GM12878 (cell line): ENCODE measurements at regions not wholly inside any gene's neighbourhood (a gene's known extent, or its start where the extent isn't known, plus 50 kb on each side); places are given as distances from the start of the nearest gene placed in this dataset.

ENCODE experiments used
- ATAC-seq: fragments of 200-7000 bp; cut with Tn5 transposase; 3 replicates; pipeline ENCODE4 v1.9.1; 2020; ENCODE audit warnings: mild to moderate bottlenecking, moderate library complexity
- BruUV-seq: library from RNA; stranded (reverse); fragments of 400-500 nt; replicated peaks from 2 replicates; lab custom pipeline; 2021; lab: Mats Ljungman, UMichigan
- CTCF ChIA-PET: fragments of 300-600 bp; sonication (Branson Sonifier 250); formaldehyde crosslinking; extraction: SDS; loops from one replicate; lab custom pipeline; 2021; ENCODE audit warnings: inconsistent platforms; lab: Yijun Ruan, JAX
- POLR2A ChIA-PET: fragments of 350-600 bp; formaldehyde crosslinking; extraction: SDS; loops from one replicate; lab custom pipeline; 2021; ENCODE audit warnings: inconsistent platforms; lab: Charles Lee
- RAD21 ChIA-PET: fragments of 300-600 bp; sonication (Branson Sonifier 250); formaldehyde crosslinking; loops from one replicate; lab custom pipeline; 2023; ENCODE audit warnings: antibody characterized with exemption; ENCODE audit not compliant: unreplicated experiment; lab: Charles Lee
- SMC1A ChIA-PET: fragments of 300-600 bp; sonication (Branson Sonifier 250); formaldehyde crosslinking; loops from one replicate; lab custom pipeline; 2023; ENCODE audit not compliant: unreplicated experiment, uncharacterized antibody; lab: Charles Lee
- DNase-seq: peaks from one replicate; pipeline ENCODE4 v3.0.0-alpha.2; 2011; ENCODE audit warnings: low read depth, low spot score
- FAIRE-seq: peaks from 3 replicates; lab custom pipeline; 2011; peaks lifted over from hg19 to GRCh38; lab: Jason Lieb, UNC
- H2AFZ ChIP-seq: 2 replicates; pipeline ENCODE4 v1.6.0; 2011; ENCODE audit warnings: low read depth, low read length, control low read depth; ENCODE audit not compliant: control insufficient read depth
- H3K27ac ChIP-seq: 2 replicates; pipeline ENCODE4 v1.5.1; 2011; ENCODE audit warnings: control low read depth; ENCODE audit not compliant: control insufficient read depth, insufficient read depth
- H3K27me3 ChIP-seq, 2 experiments: replicated peaks in 1 of 2; 2 replicates each; pipeline versions ENCODE4 v1.6.0 to v1.6.1; 2011; ENCODE audit warnings: low read length in 1 of 2; ENCODE audit not compliant: control insufficient read depth in 2 of 2, insufficient read depth in 2 of 2
- H3K36me3 ChIP-seq, 2 experiments: 2 replicates each; pipeline ENCODE4 v1.5.1; 2011; ENCODE audit warnings: low read length in 1 of 2; ENCODE audit not compliant: control insufficient read depth in 2 of 2, insufficient read depth in 2 of 2
- H3K4me1 ChIP-seq: 2 replicates; pipeline ENCODE4 v1.6.1; 2011; ENCODE audit warnings: mild to moderate bottlenecking, low read length, moderate library complexity, mixed read lengths; ENCODE audit not compliant: control insufficient read depth, insufficient read depth
- H3K4me2 ChIP-seq: 2 replicates; pipeline ENCODE4 v1.6.0; 2011; ENCODE audit warnings: control low read depth; ENCODE audit not compliant: control insufficient read depth, insufficient read depth
- H3K4me3 ChIP-seq: fragments of 200-600 bp; sonication (generic); 2 replicates; pipeline ENCODE4 v1.5.1; 2016
- H3K79me2 ChIP-seq: 2 replicates; pipeline ENCODE4 v1.6.0; 2011; ENCODE audit warnings: low read length; ENCODE audit not compliant: control insufficient read depth, insufficient read depth
- H3K9ac ChIP-seq: 2 replicates; pipeline ENCODE4 v1.8.0; 2011; ENCODE audit warnings: low read length, control low read depth, mixed read lengths; ENCODE audit not compliant: control insufficient read depth, insufficient read depth
- H3K9me3 ChIP-seq: replicated peaks from 3 replicates; pipeline ENCODE4 v1.5.1; 2011; ENCODE audit warnings: mild to moderate bottlenecking, low read length; ENCODE audit not compliant: control insufficient read depth, insufficient read depth
- H4K20me1 ChIP-seq: 2 replicates; pipeline ENCODE4 v1.6.0; 2011; ENCODE audit not compliant: control insufficient read depth, insufficient read depth
- CREM ChIP-seq: IDR thresholded peaks from 2 replicates; pipeline ENCODE4 v1.6.1; 2014; ENCODE audit warnings: antibody characterized with exemption, low read depth
- CTCF ChIP-seq, 3 experiments: IDR thresholded peaks in 2 of 3; conservative IDR thresholded peaks in 1 of 3; 2 replicates each; pipeline ENCODE4 v1.5.1; 2011; ENCODE audit warnings: low read depth in 3 of 3, low read length in 3 of 3, mild to moderate bottlenecking in 3 of 3, control low read depth in 2 of 3, moderate library complexity in 2 of 3, inconsistent platforms in 1 of 3, mixed read lengths in 1 of 3; ENCODE audit not compliant: control insufficient read depth in 2 of 3, insufficient read depth in 1 of 3; ENCODE audit errors: extremely low read depth in 1 of 3
- NFIC ChIP-seq: IDR thresholded peaks from 2 replicates; pipeline ENCODE4 v1.6.1; 2012; ENCODE audit warnings: low read depth, mild to moderate bottlenecking, inconsistent platforms, low read length, moderate library complexity
- NFYA ChIP-seq: IDR thresholded peaks from 2 replicates; pipeline ENCODE4 v1.6.1; 2011; ENCODE audit warnings: low read depth, mild to moderate bottlenecking, low read length, improper control_type of control experiment, borderline replicate concordance
- NR2C2 ChIP-seq: IDR thresholded peaks from 2 replicates; pipeline ENCODE4 v1.6.1; 2011; ENCODE audit warnings: borderline replicate concordance, low read depth; ENCODE audit not compliant: control insufficient read depth, insufficient read length
- PAX8 ChIP-seq: fragments of 450-650 bp; IDR thresholded peaks from 2 replicates; pipeline ENCODE4 v1.6.1; 2017; ENCODE audit warnings: mild to moderate bottlenecking, moderate library complexity
- RUNX3 ChIP-seq: IDR thresholded peaks from 2 replicates; pipeline ENCODE4 v1.6.1; 2012; ENCODE audit warnings: low read length, inconsistent platforms
- SMARCA5 ChIP-seq: fragments of 450-650 bp; IDR thresholded peaks from 2 replicates; pipeline ENCODE4 v1.6.1; 2017; ENCODE audit warnings: mild to moderate bottlenecking
- SMC3 ChIP-seq: IDR thresholded peaks from 2 replicates; pipeline ENCODE4 v1.6.1; 2011; ENCODE audit warnings: low read length, improper control_type of control experiment, borderline replicate concordance
- TAF1 ChIP-seq: IDR thresholded peaks from 2 replicates; pipeline ENCODE4 v1.6.1; 2011; ENCODE audit warnings: mild to moderate bottlenecking, low read depth, low read length, borderline replicate concordance
- YBX1 ChIP-seq: fragments of 450-650 bp; IDR thresholded peaks from 2 replicates; pipeline ENCODE4 v1.6.1; 2016; ENCODE audit warnings: antibody characterized with exemption
- ZBTB11 ChIP-seq: fragments of 450-650 bp; formaldehyde crosslinking; IDR thresholded peaks from 2 replicates; pipeline ENCODE4 v1.5.0; 2022; ENCODE audit warnings: mild to moderate bottlenecking, missing genetic modification characterization
- ZNF24 ChIP-seq: fragments of 450-650 bp; IDR thresholded peaks from 2 replicates; pipeline ENCODE4 v1.6.1; 2017; ENCODE audit warnings: antibody characterized with exemption, mild to moderate bottlenecking
- ZNF274 ChIP-seq: IDR thresholded peaks from one replicate; pipeline ENCODE4 v1.8.0; 2011; ENCODE audit not compliant: insufficient read length, insufficient read depth
- ZSCAN29 ChIP-seq: fragments of 450-650 bp; IDR thresholded peaks from 2 replicates; pipeline ENCODE4 v1.6.1; 2017; ENCODE audit warnings: mild to moderate bottlenecking, moderate library complexity
- WGBS: methylation state at CpG from one replicate; pipeline ENCODE4 v1.1.6; 2016; ENCODE audit warnings: low lambda C conversion rate; ENCODE audit not compliant: insufficient replicate concordance, insufficient coverage; ENCODE audit errors: missing lambda C conversion rate; 5-methylcytosine and 5-hydroxymethylcytosine counted together
- in situ Hi-C: fragments of 300-500 bp; cut with MboI; formaldehyde crosslinking; loops from 9 replicates; pipeline ENCODE4 v1.14.3; 2018; ENCODE audit warnings: mixed read lengths
- intact Hi-C: fragments of 100-400 bp; cut with micrococcal nuclease; formaldehyde crosslinking; loops from one replicate; pipeline ENCODE4 v1.14.2; 2022; ENCODE audit not compliant: unreplicated experiment

- TF ChIP-seq ZBTB11, result no peak
- 0 out of 2 replicates have a peak, but pooled peaks have one; percentile 11 for TF ChIP-seq RUNX3
Measured at GRCh38 chr2:9763356-9764152, 79.7 kb upstream of the TAF1B start (continued).

GRCh38 chr2:9764153-9764778 lies 79.0 kb upstream of the TAF1B start:
- ChIA-PET RAD21 (interaction anchor here (0.9 kb wide), 1 partner anchor 35 kb away, joined by 3 read pairs; no protein-coding TSS in a partner anchor), CTCF (no interaction called here), SMC1A (no interaction called here), POLR2A (interaction anchor here (0.6 kb wide), 1 partner anchor 366 kb away, joined by 3 read pairs; no protein-coding TSS in a partner anchor)
- Histone ChIP-seq H3K4me2 (no peak overlapping the region; the same call in 1 of the 2 replicates), H3K4me3 (no peak overlapping the region), H4K20me1 (no peaks in the 10 kb centered on the region), H3K9me3 (no peaks in the 10 kb centered on the region), H3K27me3 (no peaks in the 10 kb centered on the region; a peak in 1 of 4 replicates), H3K36me3 (no peaks in the 10 kb centered on the region), H2AFZ (no peak overlapping the region), H3K9ac (no peak overlapping the region), H3K4me1 (peaks cover 15% of the 10 kb centered on the region), H3K79me2 (no peaks in the 10 kb centered on the region), H3K27ac (no peak overlapping the region)
- intact Hi-C loops (no loop called here), in situ Hi-C loops (no loop called here)
- DNase-seq, result no peak
- 22% methylated on average over 7 of the region's 7 CpGs for WGBS
- no TSS peak for BruUV-seq
- FAIRE-seq, result peak; percentile 18
- ATAC-seq, result no peak
- no peak for TF ChIP-seq TAF1
- no peak for TF ChIP-seq NFYA
- TF ChIP-seq CTCF (IDR thresholded peaks at IDR 0.05 in 2 of 3, conservative IDR thresholded peaks at IDR 0.05 in 1 of 3; ENCODE audit: control insufficient read depth in 2 of 3, extremely low read depth in 1 of 3, insufficient read depth in 1 of 3, low read depth in 3 of 3, low read length in 3 of 3), result no peak
- no peak for TF ChIP-seq YBX1
- no peak for TF ChIP-seq PAX8
- TF ChIP-seq RUNX3, result peak; percentile 73
- TF ChIP-seq SMC3, result no peak
- TF ChIP-seq NFIC, result no peak
- no peak for TF ChIP-seq NR2C2
- TF ChIP-seq CREM, result peak; percentile 28; the same call in 1 of the 2 replicates
- no peak for TF ChIP-seq SMARCA5
- TF ChIP-seq ZSCAN29, result no peak
- no peak for TF ChIP-seq ZNF24
- no peak for TF ChIP-seq ZNF274
